Small intestine (tissue), 7 donors: ENCODE measurements at regions not wholly inside any gene's neighbourhood (a gene's known extent, or its start where the extent isn't known, plus 50 kb on each side); places are given as distances from the start of the nearest gene placed in this dataset.

Source experiments
- DNase-seq, 2 donors: peaks; one replicate each; pipeline versions ENCODE4 v3.0.0 to v3.0.0-alpha.2; 2013
- FAIRE-seq: peaks from 2 replicates; lab custom pipeline; 2012; peaks lifted over from hg19 to GRCh38; lab: Jason Lieb, UNC
- H3K27ac ChIP-seq, 3 donors: one replicate each; pipeline ENCODE4 v1.5.1; 2013; ENCODE audit warnings: low read length in 2 of 3, mild to moderate bottlenecking in 2 of 3, control low read depth in 1 of 3, inconsistent platforms in 1 of 3, low read depth in 1 of 3, moderate library complexity in 1 of 3
- H3K27me3 ChIP-seq, 3 donors: one replicate each; pipeline ENCODE4 v1.6.1; 2013; ENCODE audit warnings: low read length in 3 of 3, inconsistent platforms in 1 of 3; ENCODE audit not compliant: control insufficient read depth in 3 of 3, insufficient read depth in 3 of 3
- H3K36me3 ChIP-seq, 3 donors: one replicate each; pipeline ENCODE4 v1.6.1; 2013; ENCODE audit warnings: low read length in 3 of 3, inconsistent platforms in 1 of 3, low read depth in 1 of 3, mild to moderate bottlenecking in 1 of 3, moderate library complexity in 1 of 3; ENCODE audit not compliant: control insufficient read depth in 3 of 3, insufficient read depth in 2 of 3
- H3K4me1 ChIP-seq, 3 donors: one replicate each; pipeline ENCODE4 v1.6.1; 2013; ENCODE audit warnings: low read length in 2 of 3, inconsistent platforms in 1 of 3, low read depth in 1 of 3, mild to moderate bottlenecking in 1 of 3, moderate library complexity in 1 of 3; ENCODE audit not compliant: control insufficient read depth in 3 of 3, insufficient read depth in 2 of 3
- H3K4me3 ChIP-seq, 3 donors: one replicate each; pipeline ENCODE4 v1.5.1; 2013; ENCODE audit warnings: low read length in 3 of 3, control low read depth in 1 of 3, inconsistent platforms in 1 of 3, low read depth in 1 of 3, mild to moderate bottlenecking in 1 of 3, moderate library complexity in 1 of 3
- H3K9me3 ChIP-seq, 2 donors: one replicate each; pipeline ENCODE4 v1.6.1; 2013; ENCODE audit warnings: low read depth in 1 of 2, low read length in 1 of 2; ENCODE audit not compliant: control insufficient read depth in 2 of 2, insufficient read depth in 1 of 2
- WGBS, 3 donors: extraction: QIAGEN DNeasy Blood & Tissue Kit; methylation state at CpG; one replicate each; pipeline ENCODE4 v1.1.7; 2013; 5-methylcytosine and 5-hydroxymethylcytosine counted together
- donor health status: healthy with polysubstance abuse.
- donor health status: control.
- donor health status: control.
- donor health status: Bipolar disorder and iron deficiency.
- donor health status: healthy.

GRCh38 chr5:86875539-86875938 is 257.8 kb downstream of the COX7C start:
- Histone ChIP-seq H3K9me3 (no peaks in the 10 kb centered on the region), H3K36me3 (no peaks in the 10 kb centered on the region), H3K27me3 (no peaks in the 10 kb centered on the region), H3K4me3 (no peak overlapping the region), H3K4me1 (no peaks in the 10 kb centered on the region), H3K27ac (no peak overlapping the region)
- 81 to 92% (median 89%) methylated on average over 2 of the region's 2 CpGs for WGBS, 3 donors
- no peak for DNase-seq
- no peak for FAIRE-seq

- no peak for FAIRE-seq
- Histone ChIP-seq H3K27me3 (no peaks in the 10 kb centered on the region), H3K9me3 (no peaks in the 10 kb centered on the region), H3K4me3 (no peak overlapping the region), H3K27ac (no peak overlapping the region), H3K4me1 (no peaks in the 10 kb centered on the region), H3K36me3 (no peaks in the 10 kb centered on the region)
- DNase-seq = no peak
These were observed 260.5 kb downstream of the COX7C start for GRCh38 chr5:86878250-86878649.

GRCh38 chr5:86879086-86879485 is 261.3 kb downstream of the COX7C start:
- Histone ChIP-seq H3K36me3 (no peaks in the 10 kb centered on the region), H3K4me1 (no peaks in the 10 kb centered on the region), H3K27ac (no peak overlapping the region), H3K9me3 (no peaks in the 10 kb centered on the region), H3K4me3 (no peak overlapping the region), H3K27me3 (no peaks in the 10 kb centered on the region)
- no peak for FAIRE-seq
- no peak for DNase-seq

GRCh38 chr5:86880344-86880743 is 262.6 kb downstream of the COX7C start:
- 32 to 49% (median 35%) methylated on average over 4 of the region's 4 CpGs for WGBS, 3 donors
- no peak for FAIRE-seq

GRCh38 chr5:86880785-86881492 is 263.2 kb downstream of the COX7C start:
- no peak for FAIRE-seq
- 34 to 46% (median 41%) methylated on average over 3 of the region's 3 CpGs for WGBS, 3 donors

More at GRCh38 chr5:86880344-86880743, 262.6 kb downstream of the COX7C start:
- Histone ChIP-seq H3K27me3 (no peaks in the 10 kb centered on the region), H3K36me3 (no peaks in the 10 kb centered on the region), H3K27ac (no peak overlapping the region), H3K4me1 (no peaks in the 10 kb centered on the region), H3K9me3 (no peaks in the 10 kb centered on the region), H3K4me3 (no peak overlapping the region)
- no peak for DNase-seq

GRCh38 chr5:86881493-86882090 is 263.9 kb downstream of the COX7C start:
- Histone ChIP-seq H3K27me3 (no peaks in the 10 kb centered on the region), H3K36me3 (no peaks in the 10 kb centered on the region), H3K4me1 (no peaks in the 10 kb centered on the region), H3K4me3 (no peak overlapping the region), H3K27ac (no peak overlapping the region), H3K9me3 (no peaks in the 10 kb centered on the region)
- FAIRE-seq (no peak), DNase-seq (no peak)
- WGBS, 3 donors = 87 to 93% (median 91%) methylated on average over 1 of the region's 1 CpG

More at GRCh38 chr5:86880785-86881492, 263.2 kb downstream of the COX7C start:
- peak; percentile 30 to 50 for DNase-seq
- no peaks in the 10 kb centered on the region for H3K9me3 ChIP-seq
- no peaks in the 10 kb centered on the region for H3K36me3 ChIP-seq
- H3K27ac ChIP-seq = no peak overlapping the region
- no peak overlapping the region for H3K4me3 ChIP-seq
- no peaks in the 10 kb centered on the region for H3K4me1 ChIP-seq
- no peaks in the 10 kb centered on the region for H3K27me3 ChIP-seq

GRCh38 chr5:86884608-86885007 is 266.9 kb downstream of the COX7C start:
- Histone ChIP-seq H3K9me3 (no peaks in the 10 kb centered on the region), H3K4me3 (no peak overlapping the region), H3K27ac (no peak overlapping the region), H3K36me3 (no peaks in the 10 kb centered on the region), H3K27me3 (no peaks in the 10 kb centered on the region), H3K4me1 (no peaks in the 10 kb centered on the region)
- DNase-seq (no peak), FAIRE-seq (no peak)
- 93 to 96% (median 95%) methylated on average over 16 of the region's 16 CpGs for WGBS, 3 donors

GRCh38 chr5:86885011-86885410 is 267.3 kb downstream of the COX7C start:
- WGBS, 3 donors = 79 to 92% (median 88%) methylated on average over 2 of the region's 2 CpGs
- Histone ChIP-seq H3K36me3 (no peaks in the 10 kb centered on the region), H3K4me3 (no peak overlapping the region), H3K27me3 (no peaks in the 10 kb centered on the region), H3K27ac (no peak overlapping the region), H3K4me1 (no peaks in the 10 kb centered on the region), H3K9me3 (no peaks in the 10 kb centered on the region)
- no peak for FAIRE-seq
- DNase-seq = no peak
